Spleen (tissue), 11 donors: ENCODE measurements at regions not wholly inside any gene's neighbourhood (a gene's known extent, or its start where the extent isn't known, plus 50 kb on each side); places are given as distances from the start of the nearest gene placed in this dataset.

Experiments used
- DNase-seq: peaks from one replicate; pipeline ENCODE4 v3.0.0-alpha.2; 2020
- H3K27ac ChIP-seq, 8 donors: fragments of 200-600 bp; sonication (generic) in 7 of 8; 1 replicate in 4 of 8; 2 replicates in 4 of 8; pipeline versions ENCODE4 v1.5.0 to v1.8.0; 2016 to 2021; ENCODE audit warnings: inconsistent platforms in 4 of 8, mild to moderate bottlenecking in 4 of 8, moderate library complexity in 1 of 8
- H3K27me3 ChIP-seq, 7 donors: fragments of 200-600 bp; sonication (generic) in 6 of 7; replicated peaks in 1 of 7; 1 replicate in 4 of 7; 2 replicates in 3 of 7; pipeline versions ENCODE4 v1.5.0 to v1.8.0; 2016 to 2021; ENCODE audit warnings: inconsistent platforms in 3 of 7, mild to moderate bottlenecking in 1 of 7
- H3K36me3 ChIP-seq, 6 donors: fragments of 200-600 bp; sonication (generic) in 5 of 6; 1 replicate in 4 of 6; 2 replicates in 2 of 6; pipeline versions ENCODE4 v1.5.0 to v1.8.0; 2016 to 2021; ENCODE audit warnings: inconsistent platforms in 2 of 6
- H3K4me1 ChIP-seq, 6 donors: fragments of 200-600 bp; sonication (generic) in 5 of 6; 1 replicate in 3 of 6; 2 replicates in 3 of 6; pipeline versions ENCODE4 v1.5.0 to v1.8.0; 2016 to 2021; ENCODE audit warnings: inconsistent platforms in 3 of 6
- H3K4me3 ChIP-seq, 8 donors: fragments of 200-600 bp; sonication (generic) in 7 of 8; 1 replicate in 4 of 8; 2 replicates in 4 of 8; pipeline versions ENCODE4 v1.5.0 to v1.8.0; 2016 to 2021; ENCODE audit warnings: inconsistent platforms in 4 of 8, mild to moderate bottlenecking in 4 of 8, moderate library complexity in 2 of 8
- H3K9me3 ChIP-seq, 8 donors: fragments of 200-600 bp; sonication (generic) in 7 of 8; 1 replicate in 4 of 8; 2 replicates in 4 of 8; pipeline versions ENCODE4 v1.5.0 to v1.8.0; 2016 to 2021; ENCODE audit warnings: inconsistent platforms in 4 of 8
- POLR2A ChIP-seq, 3 donors: fragments of 450-650 bp; IDR thresholded peaks; one replicate each; pipeline ENCODE4 v1.5.1; 2017; ENCODE audit warnings: antibody characterized with exemption in 3 of 3, mild to moderate bottlenecking in 1 of 3
- POLR2AphosphoS5 ChIP-seq, 3 donors: sonication (generic); formaldehyde crosslinking; IDR thresholded peaks; one replicate each; pipeline ENCODE4 v1.5.1; 2017; ENCODE audit warnings: antibody characterized with exemption in 3 of 3
- WGBS, 5 donors: extraction: QIAGEN DNeasy Blood & Tissue Kit in 3 of 5; methylation state at CpG; one replicate each; pipeline versions ENCODE4 v1.1.5 to v1.1.7; 2013 to 2018; 5-methylcytosine and 5-hydroxymethylcytosine counted together
- intact Hi-C: fragments of 100-400 bp; cut with DNase I; formaldehyde crosslinking; loops from one replicate; pipeline ENCODE4 v1.15.0; 2023; ENCODE audit warnings: low total_unique reads
- TF ChIP-seq, protein P1 (sequence below), 11 experiments: fragments of 200-600 bp in 7 of 11; fragments of 450-650 bp in 4 of 11; sonication (generic) in 4 of 11; IDR thresholded peaks in 8 of 11; conservative IDR thresholded peaks in 3 of 11; 1 replicate in 7 of 11; 2 replicates in 4 of 11; pipeline versions ENCODE4 v1.4.0 to v1.8.0; 2016 to 2021; ENCODE audit warnings: antibody characterized with exemption in 11 of 11, inconsistent platforms in 4 of 11, mild to moderate bottlenecking in 1 of 11
- donor health status: healthy with polysubstance abuse.
- donor health status: DM: no; HTN: no; CAD: no; lungs with moderate emphysema.
- donor health status: DM: no; HTN: no; CAD: no.
- donor health status: Bipolar disorder and iron deficiency.
- donor health status: healthy.
- donor health status: DM: no; HTN: no; CAD: no.
- donor health status: DM: yes; HTN: yes; CAD: no.

DNA sequence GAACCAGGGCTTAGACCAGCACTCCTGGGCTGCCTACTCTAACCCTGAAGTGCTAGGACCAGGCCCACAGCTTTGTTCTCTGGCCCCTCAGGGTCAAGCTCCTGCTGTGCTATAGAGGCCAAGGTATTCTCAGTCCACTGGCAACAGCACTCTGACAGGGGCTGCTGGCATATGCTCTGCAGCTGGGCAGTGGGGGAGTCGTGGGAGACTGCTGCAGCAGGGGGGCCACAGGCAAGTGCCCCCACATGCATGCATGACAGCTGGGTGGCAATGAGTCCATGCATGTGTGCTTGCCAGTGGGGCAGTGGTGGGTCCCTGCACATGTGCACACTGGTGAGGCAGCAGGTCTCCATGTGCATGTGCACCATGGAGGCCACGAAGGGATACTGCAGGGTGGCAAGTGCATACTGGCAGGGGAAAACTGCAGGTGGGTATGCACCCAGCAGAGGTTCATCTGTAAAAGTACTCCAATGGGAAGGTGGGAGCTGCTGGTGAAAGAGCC, 364.9 kb upstream of the IRAK1BP1 start:
- 60 to 82% (median 73%) methylated on average over 1 to 2 of the region's 2 CpGs for WGBS, 5 donors
- Histone ChIP-seq H3K27ac (no peak overlapping the region), H3K9me3 (peaks cover 0 to 19% (median 4%) of the 10 kb centered on the region in 8 donors), H3K27me3 (no peaks in the 10 kb centered on the region), H3K4me1 (no peaks in the 10 kb centered on the region), H3K36me3 (no peaks in the 10 kb centered on the region), H3K4me3 (no peak overlapping the region)
- TF ChIP-seq POLR2A (IDR thresholded peaks at IDR 0.05) (no peak), POLR2AphosphoS5 (IDR thresholded peaks at IDR 0.05) (no peak)
- TF ChIP-seq, protein P1, sequence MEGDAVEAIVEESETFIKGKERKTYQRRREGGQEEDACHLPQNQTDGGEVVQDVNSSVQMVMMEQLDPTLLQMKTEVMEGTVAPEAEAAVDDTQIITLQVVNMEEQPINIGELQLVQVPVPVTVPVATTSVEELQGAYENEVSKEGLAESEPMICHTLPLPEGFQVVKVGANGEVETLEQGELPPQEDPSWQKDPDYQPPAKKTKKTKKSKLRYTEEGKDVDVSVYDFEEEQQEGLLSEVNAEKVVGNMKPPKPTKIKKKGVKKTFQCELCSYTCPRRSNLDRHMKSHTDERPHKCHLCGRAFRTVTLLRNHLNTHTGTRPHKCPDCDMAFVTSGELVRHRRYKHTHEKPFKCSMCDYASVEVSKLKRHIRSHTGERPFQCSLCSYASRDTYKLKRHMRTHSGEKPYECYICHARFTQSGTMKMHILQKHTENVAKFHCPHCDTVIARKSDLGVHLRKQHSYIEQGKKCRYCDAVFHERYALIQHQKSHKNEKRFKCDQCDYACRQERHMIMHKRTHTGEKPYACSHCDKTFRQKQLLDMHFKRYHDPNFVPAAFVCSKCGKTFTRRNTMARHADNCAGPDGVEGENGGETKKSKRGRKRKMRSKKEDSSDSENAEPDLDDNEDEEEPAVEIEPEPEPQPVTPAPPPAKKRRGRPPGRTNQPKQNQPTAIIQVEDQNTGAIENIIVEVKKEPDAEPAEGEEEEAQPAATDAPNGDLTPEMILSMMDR (IDR thresholded peaks at IDR 0.05 in 8 of 11, conservative IDR thresholded peaks at IDR 0.05 in 3 of 11), result no peak
- no peak for DNase-seq
- intact Hi-C loops, result no loop called here

DNA sequence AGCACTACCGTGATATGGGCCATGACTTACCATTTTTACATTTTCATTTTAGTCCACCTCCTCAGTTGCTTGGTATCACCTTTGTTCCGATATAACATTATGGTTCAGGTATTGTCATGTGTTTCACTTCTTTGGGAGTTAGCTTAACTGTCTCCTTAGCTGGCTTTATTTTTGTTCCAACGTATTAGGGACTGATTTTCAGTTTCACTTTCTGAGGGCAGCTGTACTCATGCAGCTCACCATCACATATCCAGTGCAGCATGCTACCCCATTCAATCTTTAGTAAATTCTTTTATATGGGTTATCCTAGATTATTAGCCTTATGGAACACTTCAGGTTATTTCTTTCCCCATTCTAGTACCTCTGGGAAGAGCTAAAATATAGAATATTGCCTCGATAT, 362.2 kb upstream of the IRAK1BP1 start:
- TF ChIP-seq POLR2A (IDR thresholded peaks at IDR 0.05) (no peak), POLR2AphosphoS5 (IDR thresholded peaks at IDR 0.05) (no peak)
- TF ChIP-seq, protein P1 (IDR thresholded peaks at IDR 0.05 in 8 of 11, conservative IDR thresholded peaks at IDR 0.05 in 3 of 11), result no peak
- no peaks in the 10 kb centered on the region for H3K36me3 ChIP-seq
- no peak for DNase-seq
- H3K27me3 ChIP-seq, result no peaks in the 10 kb centered on the region
- no peak overlapping the region for H3K27ac ChIP-seq
- H3K9me3 ChIP-seq, result peaks cover 0 to 38% (median 14%) of the 10 kb centered on the region in 8 donors
- H3K4me3 ChIP-seq, result no peak overlapping the region
- WGBS, 5 donors, result 70 to 84% (median 75%) methylated on average over 4 of the region's 4 CpGs
- intact Hi-C loops, result no loop called here
- H3K4me1 ChIP-seq, result no peaks in the 10 kb centered on the region

DNA sequence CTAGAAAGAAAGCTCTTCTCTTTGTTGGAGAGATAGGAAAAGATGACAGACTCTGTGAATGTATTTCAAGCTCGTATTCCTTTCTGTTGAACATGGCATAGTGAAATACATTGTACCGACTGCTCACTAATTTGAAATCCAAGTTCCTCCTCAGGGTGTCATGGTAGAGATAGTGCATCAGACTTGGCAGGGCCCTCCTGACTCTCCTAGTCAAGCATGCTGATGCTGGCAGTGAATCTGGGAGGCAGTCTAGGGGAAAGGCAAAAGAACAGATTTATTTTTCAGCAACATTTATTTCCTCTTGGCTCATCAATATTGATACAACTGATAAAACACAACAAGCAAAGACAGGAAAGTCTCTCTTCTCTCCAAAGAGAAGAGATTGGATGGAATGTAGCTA, 356.3 kb upstream of the IRAK1BP1 start:
- intact Hi-C loops, result no loop called here
- Histone ChIP-seq H3K27me3 (no peaks in the 10 kb centered on the region), H3K36me3 (no peaks in the 10 kb centered on the region), H3K4me3 (no peak overlapping the region), H3K4me1 (no peaks in the 10 kb centered on the region), H3K9me3 (peaks cover 0 to 33% (median 14%) of the 10 kb centered on the region in 8 donors), H3K27ac (no peak overlapping the region)
- TF ChIP-seq, protein P1 (IDR thresholded peaks at IDR 0.05 in 8 of 11, conservative IDR thresholded peaks at IDR 0.05 in 3 of 11), result no peak
- no peak for TF ChIP-seq POLR2A (IDR thresholded peaks at IDR 0.05)
- TF ChIP-seq POLR2AphosphoS5 (IDR thresholded peaks at IDR 0.05), result no peak
- DNase-seq, result no peak
- 79 to 88% (median 83%) methylated on average over 2 of the region's 2 CpGs for WGBS, 5 donors

DNA sequence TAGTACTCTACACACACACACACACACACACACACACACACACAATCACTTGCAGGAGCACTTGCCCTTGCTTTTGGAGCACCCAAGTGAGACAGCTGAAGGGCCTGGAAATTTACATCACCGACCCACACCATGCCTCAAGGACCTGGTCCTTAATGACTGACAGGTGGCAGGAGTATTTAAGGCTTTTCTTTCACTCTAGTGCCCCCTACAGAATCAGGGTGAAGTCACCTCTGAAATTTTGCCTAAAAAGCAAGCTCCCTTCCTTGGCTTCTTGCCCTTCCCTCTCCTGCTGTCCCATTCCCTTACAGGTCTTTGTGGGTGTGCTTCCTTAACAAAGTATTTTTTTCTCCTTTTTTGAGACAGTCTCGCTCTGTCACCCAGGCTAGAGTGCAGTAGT, 353.5 kb upstream of the IRAK1BP1 start:
- H3K27ac ChIP-seq, result no peak overlapping the region
- no peaks in the 10 kb centered on the region for H3K27me3 ChIP-seq
- DNase-seq, result no peak
- H3K9me3 ChIP-seq, result peaks cover 0 to 8% (median 0%) of the 10 kb centered on the region in 8 donors
- intact Hi-C loops, result no loop called here
- H3K36me3 ChIP-seq, result no peaks in the 10 kb centered on the region
- no peak overlapping the region for H3K4me3 ChIP-seq
- TF ChIP-seq POLR2A (IDR thresholded peaks at IDR 0.05), result no peak
- TF ChIP-seq, protein P1 (IDR thresholded peaks at IDR 0.05 in 8 of 11, conservative IDR thresholded peaks at IDR 0.05 in 3 of 11), result no peak
- TF ChIP-seq POLR2AphosphoS5 (IDR thresholded peaks at IDR 0.05), result no peak
- H3K4me1 ChIP-seq, result no peaks in the 10 kb centered on the region
- WGBS, 5 donors, result 25 to 56% (median 44%) methylated on average over 2 of the region's 2 CpGs
